A549 (cell line): ENCODE measurements at regions not wholly inside any gene's neighbourhood (a gene's known extent, or its start where the extent isn't known, plus 50 kb on each side); places are given as distances from the start of the nearest gene placed in this dataset.

Experiments
- ATAC-seq, 2 experiments: fragments of 200-7000 bp in 1 of 2; fragments of >200 bp in 1 of 2; cut with Nextera tagmentation in 1 of 2; cut with Tn5 transposase in 1 of 2; 3 replicates each; pipeline versions ENCODE4 v1.8.0 to v1.9.1; 2018 to 2020; ENCODE audit warnings: mild to moderate bottlenecking in 1 of 2, moderate library complexity in 1 of 2
- CTCF ChIA-PET: fragments of 300-600 bp; sonication (Branson Sonifier 250); formaldehyde crosslinking; extraction: SDS; loops from one replicate; lab custom pipeline; 2021; ENCODE audit warnings: antibody characterized with exemption, inconsistent platforms; lab: Yijun Ruan, JAX
- POLR2A ChIA-PET: fragments of 350-600 bp; formaldehyde crosslinking; extraction: SDS; loops from one replicate; lab custom pipeline; 2021; ENCODE audit warnings: antibody characterized with exemption, inconsistent platforms; lab: Yijun Ruan, JAX
- DNase-seq, 2 experiments: peaks; one replicate each; pipeline versions ENCODE4 v3.0.0 to v3.0.0-alpha.2; 2011 to 2016; ENCODE audit warnings: low read depth in 1 of 2, low spot score in 1 of 2
- FAIRE-seq: peaks from 2 replicates; lab custom pipeline; 2011; peaks lifted over from hg19 to GRCh38; lab: Jason Lieb, UNC
- H3K27ac ChIP-seq, 2 experiments: fragments of >200 bp; sonication (Bioruptor Twin); formaldehyde crosslinking; 3 replicates each; pipeline ENCODE4 v1.5.1; 2016 to 2017
- H3K4me1 ChIP-seq: fragments of >200 bp; sonication (Bioruptor Twin); formaldehyde crosslinking; 3 replicates; pipeline ENCODE4 v1.6.1; 2016
- H3K4me2 ChIP-seq: fragments of >200 bp; sonication (Bioruptor Twin); formaldehyde crosslinking; 3 replicates; pipeline ENCODE4 v1.6.1; 2016
- H3K4me3 ChIP-seq: fragments of >200 bp; sonication (Bioruptor Twin); formaldehyde crosslinking; 3 replicates; pipeline ENCODE4 v1.5.1; 2016
- H3K9me3 ChIP-seq: fragments of >200 bp; sonication (Bioruptor Twin); formaldehyde crosslinking; 3 replicates; pipeline ENCODE4 v1.6.1; 2016
- CBX2 ChIP-seq: fragments of 200-600 bp; sonication (generic); IDR thresholded peaks from 2 replicates; pipeline ENCODE4 v1.6.1; 2016; ENCODE audit warnings: low read depth, mild to moderate bottlenecking, borderline replicate concordance
- CBX8 ChIP-seq: fragments of 200-600 bp; sonication (generic); IDR thresholded peaks from 2 replicates; pipeline ENCODE4 v1.6.1; 2016
- CHD2 ChIP-seq: fragments of 150-350 bp; IDR thresholded peaks from 2 replicates; pipeline ENCODE4 v1.6.1; 2014; ENCODE audit warnings: low read length; ENCODE audit not compliant: partially characterized antibody
- CHD4 ChIP-seq: fragments of 200-600 bp; sonication (generic); IDR thresholded peaks from 2 replicates; pipeline ENCODE4 v1.6.1; 2016; ENCODE audit warnings: antibody characterized with exemption, mild to moderate bottlenecking, borderline replicate concordance
- EHMT2 ChIP-seq: fragments of 200-600 bp; sonication (generic); IDR thresholded peaks from 2 replicates; pipeline ENCODE4 v1.6.1; 2016; ENCODE audit warnings: antibody characterized with exemption, low read depth, mild to moderate bottlenecking, moderate library complexity
- ESRRA ChIP-seq: fragments of 150-350 bp; IDR thresholded peaks from 2 replicates; pipeline ENCODE4 v1.6.1; 2014; ENCODE audit warnings: mild to moderate bottlenecking, low read length, borderline replicate concordance
- FOXS1 ChIP-seq: fragments of 250-450 bp; sonication (Bioruptor Pico); IDR thresholded peaks from 2 replicates; pipeline ENCODE4 v1.5.0; 2020; ENCODE audit warnings: mild to moderate bottlenecking, moderate library complexity
- HDAC2 ChIP-seq: fragments of 200-600 bp; sonication (generic); IDR thresholded peaks from 2 replicates; pipeline ENCODE4 v1.6.1; 2016
- JUN ChIP-seq, 2 experiments: fragments of >200 bp; sonication (Bioruptor Twin); formaldehyde crosslinking; IDR thresholded peaks; 2 replicates in 1 of 2; 3 replicates in 1 of 2; pipeline ENCODE4 v1.6.1; 2016 to 2017
- KDM5A ChIP-seq: fragments of 200-600 bp; sonication (generic); IDR thresholded peaks from 2 replicates; pipeline ENCODE4 v1.6.1; 2016; ENCODE audit warnings: antibody characterized with exemption, mild to moderate bottlenecking
- MYC ChIP-seq: IDR thresholded peaks from 2 replicates; pipeline ENCODE4 v1.6.1; 2012; ENCODE audit warnings: mild to moderate bottlenecking, inconsistent platforms, low read length, improper control_type of control experiment, borderline replicate concordance
- NR3C1 ChIP-seq: fragments of >200 bp; sonication (Bioruptor Twin); formaldehyde crosslinking; IDR thresholded peaks from 3 replicates; pipeline ENCODE4 v1.6.1; 2017
- RARB ChIP-seq: fragments of 250-450 bp; sonication (Bioruptor Pico); IDR thresholded peaks from 2 replicates; pipeline ENCODE4 v1.8.0; 2021; ENCODE audit warnings: mild to moderate bottlenecking, moderate library complexity
- RCOR1 ChIP-seq: fragments of 150-350 bp; IDR thresholded peaks from 2 replicates; pipeline ENCODE4 v1.6.1; 2014; ENCODE audit warnings: antibody characterized with exemption, low read length, low read depth
- RFX5 ChIP-seq: fragments of 450-650 bp; IDR thresholded peaks from 2 replicates; pipeline ENCODE4 v1.7.1; 2014; ENCODE audit warnings: antibody characterized with exemption, mild to moderate bottlenecking, moderate library complexity
- RNF2 ChIP-seq: fragments of 200-600 bp; sonication (generic); IDR thresholded peaks from 2 replicates; pipeline ENCODE4 v1.6.1; 2016; ENCODE audit warnings: low read depth, mild to moderate bottlenecking, antibody characterized with exemption, moderate library complexity, borderline replicate concordance
- SREBF2 ChIP-seq: fragments of 450-650 bp; IDR thresholded peaks from 2 replicates; pipeline ENCODE4 v1.6.1; 2014; ENCODE audit warnings: mild to moderate bottlenecking, moderate library complexity
- ZC3H11A ChIP-seq: fragments of 450-650 bp; IDR thresholded peaks from 2 replicates; pipeline ENCODE4 v1.6.1; 2014; ENCODE audit warnings: antibody characterized with exemption, mild to moderate bottlenecking
- ZNF302 ChIP-seq: fragments of 250-450 bp; sonication (Bioruptor Pico); IDR thresholded peaks from 2 replicates; pipeline ENCODE4 v1.9.0; 2021; ENCODE audit warnings: inconsistent platforms, mild to moderate bottlenecking, moderate library complexity
- ZSCAN20 ChIP-seq: fragments of 250-450 bp; sonication (Bioruptor Pico); IDR thresholded peaks from 2 replicates; pipeline ENCODE4 v1.8.0; 2022; ENCODE audit warnings: mild to moderate bottlenecking, moderate library complexity
- WGBS: methylation state at CpG from one replicate; pipeline ENCODE4 v1.1.6; 2017; ENCODE audit errors: missing lambda C conversion rate; 5-methylcytosine and 5-hydroxymethylcytosine counted together
- TF ChIP-seq, protein P1 (sequence below): fragments of 450-650 bp; IDR thresholded peaks from 2 replicates; pipeline ENCODE4 v1.6.1; 2014; ENCODE audit warnings: antibody characterized with exemption
- TF ChIP-seq, protein P2 (sequence below): fragments of >200 bp; sonication (Bioruptor Twin); formaldehyde crosslinking; IDR thresholded peaks from 3 replicates; pipeline ENCODE4 v1.5.1; 2016
- TF ChIP-seq, protein P3 (sequence below): fragments of >200 bp; sonication (Bioruptor Twin); formaldehyde crosslinking; IDR thresholded peaks from 3 replicates; pipeline ENCODE4 v1.6.1; 2016
- TF ChIP-seq, protein P4 (sequence below): fragments of 200-600 bp; sonication (generic); IDR thresholded peaks from 2 replicates; pipeline ENCODE4 v1.6.1; 2016; ENCODE audit warnings: antibody characterized with exemption, mild to moderate bottlenecking, moderate library complexity
- TF ChIP-seq, protein P5 (sequence below): fragments of 150-350 bp; IDR thresholded peaks from 2 replicates; pipeline ENCODE4 v1.6.1; 2014; ENCODE audit warnings: low read depth, mild to moderate bottlenecking, low read length

DNA sequence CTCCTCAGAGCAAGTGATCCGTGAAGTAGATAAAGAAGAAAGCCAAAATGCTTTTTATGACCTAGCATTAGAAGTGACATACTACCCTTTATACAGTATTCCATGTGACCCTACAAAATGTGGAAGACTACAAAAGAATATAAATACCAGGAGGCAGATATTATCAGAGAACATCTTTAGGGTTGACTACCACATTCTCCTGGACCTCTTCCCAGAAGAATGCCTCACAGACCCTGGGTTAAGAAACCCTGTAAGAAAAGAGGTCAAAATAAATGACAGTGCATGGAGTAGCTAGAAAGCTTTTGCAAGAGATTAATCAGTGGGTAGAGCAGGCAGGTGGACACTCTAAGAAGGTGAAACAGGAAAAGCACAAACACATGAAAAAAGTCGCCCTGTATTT lies 69.2 kb downstream of the FANCF start:
- DNase-seq (no peak), ATAC-seq (no peak), FAIRE-seq (no peak)
- Histone ChIP-seq H3K27ac (no peak overlapping the region), H3K4me2 (no peak overlapping the region), H3K9me3 (no peaks in the 10 kb centered on the region), H3K4me1 (no peaks in the 10 kb centered on the region), H3K4me3 (no peak overlapping the region)
- CTCF ChIA-PET, result interaction anchor here (1.1 kb wide), 1 partner anchor 14 kb away, joined by 4 read pairs; no protein-coding TSS in a partner anchor
- TF ChIP-seq CHD2, result no peak
- TF ChIP-seq, protein P1, sequence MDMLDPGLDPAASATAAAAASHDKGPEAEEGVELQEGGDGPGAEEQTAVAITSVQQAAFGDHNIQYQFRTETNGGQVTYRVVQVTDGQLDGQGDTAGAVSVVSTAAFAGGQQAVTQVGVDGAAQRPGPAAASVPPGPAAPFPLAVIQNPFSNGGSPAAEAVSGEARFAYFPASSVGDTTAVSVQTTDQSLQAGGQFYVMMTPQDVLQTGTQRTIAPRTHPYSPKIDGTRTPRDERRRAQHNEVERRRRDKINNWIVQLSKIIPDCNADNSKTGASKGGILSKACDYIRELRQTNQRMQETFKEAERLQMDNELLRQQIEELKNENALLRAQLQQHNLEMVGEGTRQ, result no peak
- TF ChIP-seq ZSCAN20 (CRISPR knock-in tag), result no peak
- TF ChIP-seq CHD4, result no peak
- TF ChIP-seq, protein P2, sequence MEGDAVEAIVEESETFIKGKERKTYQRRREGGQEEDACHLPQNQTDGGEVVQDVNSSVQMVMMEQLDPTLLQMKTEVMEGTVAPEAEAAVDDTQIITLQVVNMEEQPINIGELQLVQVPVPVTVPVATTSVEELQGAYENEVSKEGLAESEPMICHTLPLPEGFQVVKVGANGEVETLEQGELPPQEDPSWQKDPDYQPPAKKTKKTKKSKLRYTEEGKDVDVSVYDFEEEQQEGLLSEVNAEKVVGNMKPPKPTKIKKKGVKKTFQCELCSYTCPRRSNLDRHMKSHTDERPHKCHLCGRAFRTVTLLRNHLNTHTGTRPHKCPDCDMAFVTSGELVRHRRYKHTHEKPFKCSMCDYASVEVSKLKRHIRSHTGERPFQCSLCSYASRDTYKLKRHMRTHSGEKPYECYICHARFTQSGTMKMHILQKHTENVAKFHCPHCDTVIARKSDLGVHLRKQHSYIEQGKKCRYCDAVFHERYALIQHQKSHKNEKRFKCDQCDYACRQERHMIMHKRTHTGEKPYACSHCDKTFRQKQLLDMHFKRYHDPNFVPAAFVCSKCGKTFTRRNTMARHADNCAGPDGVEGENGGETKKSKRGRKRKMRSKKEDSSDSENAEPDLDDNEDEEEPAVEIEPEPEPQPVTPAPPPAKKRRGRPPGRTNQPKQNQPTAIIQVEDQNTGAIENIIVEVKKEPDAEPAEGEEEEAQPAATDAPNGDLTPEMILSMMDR, result no peak
- WGBS, result 6% methylated on average over 2 of the region's 2 CpGs
- POLR2A ChIA-PET, result no interaction called here

DNA sequence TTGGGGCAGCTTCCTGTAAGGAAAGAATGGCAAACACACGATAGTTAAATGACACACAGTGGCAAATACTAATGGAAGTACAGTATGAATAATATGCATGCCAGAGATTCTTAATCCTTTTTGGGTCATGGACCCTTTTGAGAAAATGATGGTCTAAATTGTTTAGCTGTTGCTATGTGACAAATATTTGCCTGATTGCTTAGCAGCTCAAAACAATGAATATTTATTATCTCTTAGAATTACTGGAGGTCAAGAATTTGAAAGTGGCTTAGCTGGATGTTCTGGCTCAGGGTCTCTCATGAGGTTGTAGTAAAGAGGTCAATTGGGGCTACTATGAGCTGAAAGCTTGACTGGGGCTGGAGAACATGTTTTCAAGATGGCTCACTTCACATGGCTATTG lies 69.7 kb downstream of the FANCF start:
- Histone ChIP-seq H3K4me1 (no peaks in the 10 kb centered on the region), H3K27ac (no peak overlapping the region), H3K9me3 (no peaks in the 10 kb centered on the region), H3K4me3 (no peak overlapping the region), H3K4me2 (no peak overlapping the region)
- CTCF ChIA-PET, result interaction anchor here (1.1 kb wide), 1 partner anchor 14 kb away, joined by 4 read pairs; no protein-coding TSS in a partner anchor
- no peak for DNase-seq
- POLR2A ChIA-PET, result no interaction called here
- no peak for FAIRE-seq
- no peak for ATAC-seq
- TF ChIP-seq SREBF2 (no peak), CHD4 (no peak), KDM5A (no peak), CBX2 (no peak), CBX8 (no peak), ESRRA (no peak), ZNF302 (CRISPR knock-in tag) (no peak), MYC (no peak), ZC3H11A (no peak)
- TF ChIP-seq, protein P3, sequence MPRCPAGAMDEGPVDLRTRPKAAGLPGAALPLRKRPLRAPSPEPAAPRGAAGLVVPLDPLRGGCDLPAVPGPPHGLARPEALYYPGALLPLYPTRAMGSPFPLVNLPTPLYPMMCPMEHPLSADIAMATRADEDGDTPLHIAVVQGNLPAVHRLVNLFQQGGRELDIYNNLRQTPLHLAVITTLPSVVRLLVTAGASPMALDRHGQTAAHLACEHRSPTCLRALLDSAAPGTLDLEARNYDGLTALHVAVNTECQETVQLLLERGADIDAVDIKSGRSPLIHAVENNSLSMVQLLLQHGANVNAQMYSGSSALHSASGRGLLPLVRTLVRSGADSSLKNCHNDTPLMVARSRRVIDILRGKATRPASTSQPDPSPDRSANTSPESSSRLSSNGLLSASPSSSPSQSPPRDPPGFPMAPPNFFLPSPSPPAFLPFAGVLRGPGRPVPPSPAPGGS, result no peak
- 8% methylated on average over 1 of the region's 1 CpG for WGBS

DNA sequence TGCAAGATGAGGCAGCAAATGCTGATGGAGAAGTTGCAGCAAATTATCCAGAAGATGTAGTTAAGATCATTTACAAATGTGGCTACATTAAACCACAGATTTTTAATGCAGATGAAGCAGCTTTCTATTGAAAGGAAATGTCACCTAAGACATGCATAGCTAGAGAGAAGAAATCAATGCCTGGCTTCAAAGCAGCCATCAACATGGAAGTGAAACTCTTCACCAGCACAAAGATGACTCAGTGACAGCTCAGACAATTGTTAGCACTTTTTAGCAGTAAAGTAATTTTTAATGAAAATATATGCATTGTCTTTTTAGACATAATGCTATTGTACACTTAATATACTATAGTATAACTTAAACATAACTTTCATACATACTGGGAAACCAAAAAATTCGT lies 71.4 kb downstream of the FANCF start:
- Histone ChIP-seq H3K9me3 (no peaks in the 10 kb centered on the region), H3K4me1 (no peaks in the 10 kb centered on the region), H3K4me2 (no peak overlapping the region), H3K27ac (no peak overlapping the region), H3K4me3 (no peak overlapping the region)
- DNase-seq (no peak), ATAC-seq (no peak), FAIRE-seq (no peak)
- WGBS, result 0% methylated on average over 1 of the region's 1 CpG
- POLR2A ChIA-PET, result no interaction called here
- CTCF ChIA-PET, result no interaction called here
- TF ChIP-seq CHD4 (no peak), EHMT2 (no peak), HDAC2 (no peak), KDM5A (no peak), RARB (CRISPR knock-in tag) (no peak), RCOR1 (no peak), CBX8 (no peak), JUN (IDR thresholded peaks at IDR 0.05) (no peak), RFX5 (no peak), RNF2 (no peak), FOXS1 (CRISPR knock-in tag) (no peak), NR3C1 (no peak), SREBF2 (no peak)
- TF ChIP-seq, protein P4, sequence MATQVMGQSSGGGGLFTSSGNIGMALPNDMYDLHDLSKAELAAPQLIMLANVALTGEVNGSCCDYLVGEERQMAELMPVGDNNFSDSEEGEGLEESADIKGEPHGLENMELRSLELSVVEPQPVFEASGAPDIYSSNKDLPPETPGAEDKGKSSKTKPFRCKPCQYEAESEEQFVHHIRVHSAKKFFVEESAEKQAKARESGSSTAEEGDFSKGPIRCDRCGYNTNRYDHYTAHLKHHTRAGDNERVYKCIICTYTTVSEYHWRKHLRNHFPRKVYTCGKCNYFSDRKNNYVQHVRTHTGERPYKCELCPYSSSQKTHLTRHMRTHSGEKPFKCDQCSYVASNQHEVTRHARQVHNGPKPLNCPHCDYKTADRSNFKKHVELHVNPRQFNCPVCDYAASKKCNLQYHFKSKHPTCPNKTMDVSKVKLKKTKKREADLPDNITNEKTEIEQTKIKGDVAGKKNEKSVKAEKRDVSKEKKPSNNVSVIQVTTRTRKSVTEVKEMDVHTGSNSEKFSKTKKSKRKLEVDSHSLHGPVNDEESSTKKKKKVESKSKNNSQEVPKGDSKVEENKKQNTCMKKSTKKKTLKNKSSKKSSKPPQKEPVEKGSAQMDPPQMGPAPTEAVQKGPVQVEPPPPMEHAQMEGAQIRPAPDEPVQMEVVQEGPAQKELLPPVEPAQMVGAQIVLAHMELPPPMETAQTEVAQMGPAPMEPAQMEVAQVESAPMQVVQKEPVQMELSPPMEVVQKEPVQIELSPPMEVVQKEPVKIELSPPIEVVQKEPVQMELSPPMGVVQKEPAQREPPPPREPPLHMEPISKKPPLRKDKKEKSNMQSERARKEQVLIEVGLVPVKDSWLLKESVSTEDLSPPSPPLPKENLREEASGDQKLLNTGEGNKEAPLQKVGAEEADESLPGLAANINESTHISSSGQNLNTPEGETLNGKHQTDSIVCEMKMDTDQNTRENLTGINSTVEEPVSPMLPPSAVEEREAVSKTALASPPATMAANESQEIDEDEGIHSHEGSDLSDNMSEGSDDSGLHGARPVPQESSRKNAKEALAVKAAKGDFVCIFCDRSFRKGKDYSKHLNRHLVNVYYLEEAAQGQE, result no peak
- TF ChIP-seq, protein P5, sequence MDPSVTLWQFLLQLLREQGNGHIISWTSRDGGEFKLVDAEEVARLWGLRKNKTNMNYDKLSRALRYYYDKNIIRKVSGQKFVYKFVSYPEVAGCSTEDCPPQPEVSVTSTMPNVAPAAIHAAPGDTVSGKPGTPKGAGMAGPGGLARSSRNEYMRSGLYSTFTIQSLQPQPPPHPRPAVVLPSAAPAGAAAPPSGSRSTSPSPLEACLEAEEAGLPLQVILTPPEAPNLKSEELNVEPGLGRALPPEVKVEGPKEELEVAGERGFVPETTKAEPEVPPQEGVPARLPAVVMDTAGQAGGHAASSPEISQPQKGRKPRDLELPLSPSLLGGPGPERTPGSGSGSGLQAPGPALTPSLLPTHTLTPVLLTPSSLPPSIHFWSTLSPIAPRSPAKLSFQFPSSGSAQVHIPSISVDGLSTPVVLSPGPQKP, result no peak
